Adrenal gland (tissue), 9 donors: ENCODE measurements at regions not wholly inside any gene's neighbourhood (a gene's known extent, or its start where the extent isn't known, plus 50 kb on each side); places are given as distances from the start of the nearest gene placed in this dataset.
A peak's percentile ranks its signal among the peaks of the same experiment; 100 is the strongest.

Source experiments
- DNase-seq, 7 donors: peaks; one replicate each; pipeline ENCODE4 v3.0.0-alpha.2; 2019 to 2020
- H3K27ac ChIP-seq, 5 donors: fragments of 200-600 bp; sonication (generic) in 4 of 5; 1 replicate in 3 of 5; 2 replicates in 2 of 5; pipeline versions ENCODE4 v1.5.1 to v1.8.0; 2016 to 2020; ENCODE audit warnings: mild to moderate bottlenecking in 1 of 5
- H3K27me3 ChIP-seq: fragments of 200-600 bp; 2 replicates; pipeline ENCODE4 v1.8.0; 2021
- H3K36me3 ChIP-seq, 2 donors: fragments of 200-600 bp; replicated peaks in 1 of 2; 1 replicate in 1 of 2; 2 replicates in 1 of 2; pipeline versions ENCODE4 v1.5.1 to v1.8.0; 2018 to 2022
- H3K4me1 ChIP-seq, 2 donors: fragments of 200-600 bp; replicated peaks in 1 of 2; 1 replicate in 1 of 2; 2 replicates in 1 of 2; pipeline versions ENCODE4 v1.5.1 to v1.8.0; 2018 to 2021
- H3K4me3 ChIP-seq, 4 donors: fragments of 200-600 bp; sonication (generic) in 3 of 4; one replicate each; pipeline ENCODE4 v1.5.1; 2016 to 2018
- H3K9me3 ChIP-seq, 3 donors: fragments of 200-600 bp; sonication (generic) in 1 of 3; replicated peaks in 1 of 3; 1 replicate in 2 of 3; 2 replicates in 1 of 3; pipeline versions ENCODE4 v1.5.1 to v1.8.0; 2016 to 2021
- CTCF ChIP-seq, 6 experiments: fragments of 450-650 bp in 4 of 6; fragments of 200-600 bp in 2 of 6; sonication (generic) in 1 of 6; IDR thresholded peaks; 1 replicate in 5 of 6; 2 replicates in 1 of 6; pipeline versions ENCODE4 v1.5.1 to v1.8.0; 2016 to 2021; ENCODE audit warnings: antibody characterized with exemption in 6 of 6, mild to moderate bottlenecking in 2 of 6, moderate library complexity in 1 of 6
- POLR2A ChIP-seq, 2 donors: fragments of 450-650 bp; IDR thresholded peaks; one replicate each; pipeline ENCODE4 v1.6.1; 2017; ENCODE audit warnings: antibody characterized with exemption in 2 of 2, mild to moderate bottlenecking in 2 of 2, moderate library complexity in 1 of 2
- WGBS, 4 donors: extraction: QIAGEN DNeasy Blood & Tissue Kit in 2 of 4; methylation state at CpG; one replicate each; pipeline versions ENCODE4 v1.1.5 to v1.1.7; 2013 to 2017; 5-methylcytosine and 5-hydroxymethylcytosine counted together
- intact Hi-C, 2 donors: fragments of 100-400 bp; cut with DNase I; formaldehyde crosslinking; loops; one replicate each; pipeline versions ENCODE4 v1.14.1 to v1.15.0; 2022 to 2023
- donor health status: healthy with polysubstance abuse.
- donor health status: Bipolar disorder and iron deficiency.
- donor health status: DM: yes; HTN: yes; CAD: no.
- donor health status: DM: no; HTN: no; CAD: no.
- donor health status: DM: no; HTN: no; CAD: no.

DNA sequence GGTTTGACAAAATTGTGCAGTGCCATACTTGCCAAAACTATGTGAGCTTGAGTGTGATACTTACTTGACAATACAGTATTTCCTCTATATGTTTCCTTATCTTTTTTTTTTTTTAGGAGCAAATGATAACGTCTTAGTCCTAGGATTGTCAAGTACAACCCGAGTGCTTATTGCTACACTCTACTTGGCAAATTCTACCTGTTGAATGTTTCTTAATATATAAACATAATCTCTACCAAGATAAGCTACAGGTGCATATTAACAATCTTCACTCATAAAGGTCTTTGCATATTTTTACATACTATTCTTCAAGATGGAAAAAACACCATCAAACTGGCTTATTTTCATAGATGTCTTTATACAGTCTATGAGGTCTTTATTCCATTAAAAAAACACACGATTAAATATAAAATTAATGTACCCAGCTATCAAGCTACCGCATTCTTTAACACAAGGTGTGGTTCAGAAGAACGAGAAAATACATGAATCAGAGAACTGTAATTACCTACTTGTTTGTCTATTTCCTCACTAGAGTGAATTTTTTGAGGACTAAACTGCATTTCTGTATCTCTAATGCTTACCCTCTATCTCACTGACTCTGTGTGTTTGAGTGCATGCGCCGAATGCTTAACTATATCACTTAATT, 76.1 kb upstream of the PDSS1 start:
- Histone ChIP-seq H3K4me3 (no peak overlapping the region), H3K9me3 (no peaks in the 10 kb centered on the region), H3K4me1 (peaks cover 0 to 3% of the 10 kb centered on the region in 2 donors), H3K36me3 (no peaks in the 10 kb centered on the region), H3K27me3 (peaks cover 24% of the 10 kb centered on the region), H3K27ac (no peak overlapping the region)
- no peak for DNase-seq
- intact Hi-C loops = no loop called here
- 82 to 89% (median 86%) methylated on average over 7 of the region's 7 CpGs for WGBS, 4 donors
- TF ChIP-seq CTCF (IDR thresholded peaks at IDR 0.05) (no peak), POLR2A (IDR thresholded peaks at IDR 0.05) (no peak)

DNA sequence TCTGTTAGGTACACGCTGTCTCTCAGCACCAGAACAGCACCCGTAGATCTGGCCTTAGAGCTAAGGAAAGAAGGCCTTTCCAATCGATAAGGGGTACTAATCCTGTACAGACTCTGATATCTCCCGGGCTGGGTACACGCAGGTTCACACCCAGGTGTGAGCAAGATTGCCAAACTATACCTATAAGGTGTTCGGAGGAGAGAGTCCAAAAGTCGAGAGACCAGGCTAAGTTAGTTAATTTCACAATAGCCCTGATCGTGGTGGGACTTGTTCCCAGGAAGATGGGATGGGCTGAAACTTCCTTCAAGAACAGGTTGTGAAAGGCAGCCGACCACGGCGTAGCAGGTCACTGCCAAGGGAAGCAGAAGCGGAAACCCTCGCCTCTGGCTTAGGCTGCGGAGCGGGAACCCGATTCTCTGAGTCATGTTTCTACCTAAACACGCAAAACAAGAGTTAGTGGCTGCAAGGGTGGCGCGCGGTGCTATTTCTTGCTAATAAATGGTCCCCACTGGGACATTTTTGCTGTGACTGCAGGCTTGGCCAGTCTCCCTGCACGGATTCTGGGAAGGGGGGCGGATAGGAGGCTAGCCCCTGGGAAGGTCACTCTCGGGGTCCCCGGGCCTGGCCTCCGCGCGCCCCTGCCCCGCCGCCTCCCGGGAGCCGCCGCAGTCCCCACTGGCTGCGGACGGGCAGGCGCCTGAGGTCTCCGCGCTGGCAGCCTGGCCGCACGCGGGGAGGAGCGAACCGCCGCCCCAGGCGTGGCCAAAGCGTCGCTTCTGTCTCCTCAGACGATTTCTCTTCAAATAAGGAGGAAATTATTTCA, 75.4 kb upstream of the PDSS1 start:
- intact Hi-C loops = no loop called here
- peaks cover 29% of the 10 kb centered on the region for H3K27me3 ChIP-seq
- peaks cover 0 to 3% of the 10 kb centered on the region in 2 donors for H3K4me1 ChIP-seq
- H3K4me3 ChIP-seq = peak overlapping the region in 1 of 4 donors; percentile 40
- DNase-seq = peak in 4 of 7 donors; percentile 23 to 58 (median 34)
- WGBS, 4 donors = 15 to 25% (median 16%) methylated on average over 34 to 47 of the region's 47 CpGs
- peak overlapping the region in 1 of 5 donors; percentile 62 for H3K27ac ChIP-seq
- no peaks in the 10 kb centered on the region for H3K36me3 ChIP-seq
- H3K9me3 ChIP-seq = no peaks in the 10 kb centered on the region
- no peak for TF ChIP-seq CTCF (IDR thresholded peaks at IDR 0.05)
- TF ChIP-seq POLR2A (IDR thresholded peaks at IDR 0.05) = no peak

DNA sequence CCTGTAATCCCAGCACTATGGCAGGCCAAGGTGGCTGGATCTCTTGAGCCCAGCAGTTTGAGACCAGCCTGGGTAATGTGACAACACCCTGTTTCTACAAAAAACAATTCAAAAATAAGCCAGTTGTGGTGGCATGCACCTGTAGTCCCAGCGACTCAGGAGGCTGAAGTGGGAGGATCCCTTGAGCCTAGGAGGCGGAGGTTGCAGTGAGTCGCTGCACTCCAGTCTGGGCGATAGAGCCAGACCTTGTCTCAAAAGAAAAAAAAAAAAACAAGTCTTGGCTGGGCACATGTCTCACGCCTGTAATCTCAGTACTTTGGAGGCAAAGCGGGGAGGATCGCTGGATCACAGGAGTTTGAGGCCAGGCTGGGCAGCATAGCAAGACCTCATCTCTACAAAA, 74.6 kb upstream of the PDSS1 start:
- 77 to 83% (median 77%) methylated on average over 7 of the region's 7 CpGs for WGBS, 4 donors
- Histone ChIP-seq H3K27me3 (peaks cover 29% of the 10 kb centered on the region), H3K27ac (no peak overlapping the region), H3K36me3 (no peaks in the 10 kb centered on the region), H3K9me3 (no peaks in the 10 kb centered on the region), H3K4me1 (peaks cover 0 to 3% of the 10 kb centered on the region in 2 donors), H3K4me3 (no peak overlapping the region)
- no peak for DNase-seq
- intact Hi-C loops = no loop called here
- TF ChIP-seq CTCF (IDR thresholded peaks at IDR 0.05) = no peak
- TF ChIP-seq POLR2A (IDR thresholded peaks at IDR 0.05) = no peak

DNA sequence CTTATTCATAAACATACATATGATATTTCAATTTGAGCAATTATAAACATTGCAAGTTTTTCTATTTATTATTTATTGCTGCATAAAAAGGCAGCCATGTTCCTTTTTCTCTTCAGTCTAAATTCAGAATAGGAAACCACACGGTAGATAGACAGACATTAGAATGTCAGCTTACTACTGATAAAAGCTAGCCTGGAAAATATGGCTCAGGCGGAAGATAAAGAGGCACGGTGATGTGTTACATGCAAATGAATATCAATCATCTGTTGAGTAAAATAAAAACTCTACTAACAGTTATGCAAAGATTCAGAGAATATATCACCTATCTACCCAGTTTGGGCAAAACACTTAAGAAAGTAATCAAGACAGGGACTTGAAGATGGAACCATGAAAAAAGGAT, 73.5 kb upstream of the PDSS1 start:
- Histone ChIP-seq H3K4me1 (peaks cover 0 to 3% of the 10 kb centered on the region in 2 donors), H3K36me3 (no peaks in the 10 kb centered on the region), H3K9me3 (no peaks in the 10 kb centered on the region), H3K27ac (no peak overlapping the region), H3K27me3 (peaks cover 29% of the 10 kb centered on the region), H3K4me3 (no peak overlapping the region)
- intact Hi-C loops = no loop called here
- WGBS, 4 donors = 54 to 73% (median 66%) methylated on average over 3 of the region's 3 CpGs
- DNase-seq = no peak
- TF ChIP-seq CTCF (IDR thresholded peaks at IDR 0.05) (no peak), POLR2A (IDR thresholded peaks at IDR 0.05) (no peak)
